ENCODE measurements at regions not wholly inside any gene's neighbourhood (a gene's known extent, or its start where the extent isn't known, plus 50 kb on each side); places are given as distances from the start of the nearest gene placed in this dataset.

DNA sequence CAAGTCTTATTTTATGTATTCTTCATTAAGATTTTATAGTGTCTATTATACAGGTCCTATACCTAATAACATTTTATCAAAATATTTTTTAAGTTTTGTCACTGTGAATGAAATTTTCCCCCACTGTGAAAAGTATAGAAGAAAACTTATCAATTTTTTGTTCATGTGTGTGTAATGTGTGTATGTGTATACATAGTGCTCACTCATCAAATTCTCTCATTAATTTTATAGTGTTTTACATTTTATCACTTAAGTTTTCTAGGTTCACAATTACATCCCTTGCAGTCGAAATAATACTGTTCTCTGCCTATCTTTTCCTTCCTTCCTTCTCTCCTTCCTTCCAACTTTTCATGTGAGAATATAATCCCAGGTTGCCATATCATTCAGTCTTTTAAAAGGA is 93.2 kb upstream of the FBXO11 start:
- DNase-seq (ENCODE audit: low read depth): no peak
- H3K4me3 ChIP-seq (ENCODE audit: low read depth, low read length): no peak overlapping the region
- TF ChIP-seq, protein P1, sequence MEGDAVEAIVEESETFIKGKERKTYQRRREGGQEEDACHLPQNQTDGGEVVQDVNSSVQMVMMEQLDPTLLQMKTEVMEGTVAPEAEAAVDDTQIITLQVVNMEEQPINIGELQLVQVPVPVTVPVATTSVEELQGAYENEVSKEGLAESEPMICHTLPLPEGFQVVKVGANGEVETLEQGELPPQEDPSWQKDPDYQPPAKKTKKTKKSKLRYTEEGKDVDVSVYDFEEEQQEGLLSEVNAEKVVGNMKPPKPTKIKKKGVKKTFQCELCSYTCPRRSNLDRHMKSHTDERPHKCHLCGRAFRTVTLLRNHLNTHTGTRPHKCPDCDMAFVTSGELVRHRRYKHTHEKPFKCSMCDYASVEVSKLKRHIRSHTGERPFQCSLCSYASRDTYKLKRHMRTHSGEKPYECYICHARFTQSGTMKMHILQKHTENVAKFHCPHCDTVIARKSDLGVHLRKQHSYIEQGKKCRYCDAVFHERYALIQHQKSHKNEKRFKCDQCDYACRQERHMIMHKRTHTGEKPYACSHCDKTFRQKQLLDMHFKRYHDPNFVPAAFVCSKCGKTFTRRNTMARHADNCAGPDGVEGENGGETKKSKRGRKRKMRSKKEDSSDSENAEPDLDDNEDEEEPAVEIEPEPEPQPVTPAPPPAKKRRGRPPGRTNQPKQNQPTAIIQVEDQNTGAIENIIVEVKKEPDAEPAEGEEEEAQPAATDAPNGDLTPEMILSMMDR (IDR thresholded peaks at IDR 0.05; ENCODE audit: insufficient read depth, low read depth, low read length): no peak

- TF ChIP-seq, protein P1 (IDR thresholded peaks at IDR 0.05; ENCODE audit: insufficient read depth, low read depth, low read length): no peak
- H3K4me3 ChIP-seq (ENCODE audit: low read depth, low read length): no peak overlapping the region
- no peak for DNase-seq (ENCODE audit: low read depth)
These were observed 95.2 kb upstream of the FBXO11 start for GRCh38 chr2:48001498-48001897.

- DNase-seq (ENCODE audit: low read depth): no peak
- TF ChIP-seq, protein P1 (IDR thresholded peaks at IDR 0.05; ENCODE audit: insufficient read depth, low read depth, low read length): no peak
- no peak overlapping the region for H3K4me3 ChIP-seq (ENCODE audit: low read depth, low read length)
These were observed 99.8 kb upstream of the FBXO11 start for GRCh38 chr2:48006094-48006493.

GRCh38 chr2:48007699-48008268 is 101.5 kb upstream of the FBXO11 start:
- TF ChIP-seq, protein P1 (IDR thresholded peaks at IDR 0.05; ENCODE audit: insufficient read depth, low read depth, low read length): no peak
- DNase-seq (ENCODE audit: low read depth): no peak
- no peak overlapping the region for H3K4me3 ChIP-seq (ENCODE audit: low read depth, low read length)

DNA sequence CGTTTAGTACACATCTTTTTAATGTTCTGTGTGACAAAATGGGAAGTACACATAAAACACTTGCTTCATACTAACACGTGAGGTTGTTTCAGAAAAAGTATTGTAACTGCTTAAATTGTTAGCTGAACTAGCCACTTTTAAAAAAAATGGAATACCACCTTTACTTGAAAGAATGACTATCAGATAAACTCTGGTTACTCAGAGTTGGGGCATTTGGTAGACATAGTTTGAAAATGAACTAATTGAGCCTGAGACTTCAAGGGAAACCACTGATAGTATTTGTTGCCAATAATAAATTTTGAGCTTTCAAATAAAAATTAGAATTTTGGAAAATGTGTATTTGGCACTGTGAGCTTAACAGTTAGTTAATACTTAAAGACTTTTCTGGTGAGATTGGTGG is 103.0 kb upstream of the FBXO11 start:
- no peak for DNase-seq (ENCODE audit: low read depth)
- TF ChIP-seq, protein P1 (IDR thresholded peaks at IDR 0.05; ENCODE audit: insufficient read depth, low read depth, low read length): no peak

DNA sequence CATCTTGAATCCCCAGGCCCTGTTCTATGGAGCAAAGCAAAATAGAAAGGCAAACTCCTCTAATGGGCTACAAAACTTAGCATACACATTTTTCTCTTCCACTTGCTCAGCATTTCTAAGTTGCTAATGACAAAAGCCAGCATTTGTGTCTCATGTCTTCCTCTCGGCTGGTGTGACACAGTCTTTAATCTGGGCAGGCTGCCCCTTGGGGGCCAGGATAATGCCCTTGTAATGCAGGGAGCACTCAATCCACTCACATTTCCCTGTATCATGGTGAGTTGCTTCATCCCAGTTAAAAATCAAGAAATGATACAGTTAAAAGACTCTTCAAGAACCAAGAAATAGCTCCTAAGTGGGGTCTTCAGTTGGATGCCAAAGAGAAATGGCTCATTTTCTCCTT is 109.1 kb upstream of the FBXO11 start:
- no peak for DNase-seq (ENCODE audit: low read depth)
- TF ChIP-seq, protein P1 (IDR thresholded peaks at IDR 0.05; ENCODE audit: insufficient read depth, low read depth, low read length): no peak
- H3K4me3 ChIP-seq (ENCODE audit: low read depth, low read length): no peak overlapping the region

More for the DNA sequence above, 103.0 kb upstream of the FBXO11 start:
- no peak overlapping the region for H3K4me3 ChIP-seq (ENCODE audit: low read depth, low read length)

Measured in fibroblast of villous mesenchyme (primary cell).